GM21526 (cell line): ENCODE measurements at regions not wholly inside any gene's neighbourhood (a gene's known extent, or its start where the extent isn't known, plus 50 kb on each side); places are given as distances from the start of the nearest gene placed in this dataset.

Experiments used
- ATAC-seq: cut with Tn5 transposase; IDR thresholded peaks from one replicate; pipeline ENCODE4 v1.9.1; 2021; ENCODE audit warnings: moderate library complexity; ENCODE audit not compliant: unreplicated experiment, low FRiP score

DNA sequence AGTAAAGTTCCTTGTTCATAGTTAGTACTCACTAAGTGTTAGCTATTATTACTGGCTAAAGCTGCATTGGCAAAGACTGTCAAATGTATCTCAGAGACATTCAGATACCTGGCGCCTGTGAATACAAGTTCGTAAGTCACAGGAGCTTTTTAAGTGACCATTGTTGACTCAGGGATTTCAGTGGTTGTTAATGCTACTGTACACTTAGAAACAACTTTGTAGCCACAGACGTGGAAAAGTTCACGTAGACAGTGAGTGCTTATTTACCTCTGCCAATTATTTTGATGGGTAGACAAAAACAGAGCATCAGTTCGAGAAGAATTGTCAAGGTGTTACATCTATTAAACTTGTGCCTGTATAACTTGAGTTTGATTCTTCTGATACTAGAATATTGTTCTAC is 59.1 kb upstream of the RRP15 start:
- ATAC-seq: no peak
